HG02973 (cell line): ENCODE measurements at regions not wholly inside any gene's neighbourhood (a gene's known extent, or its start where the extent isn't known, plus 50 kb on each side); places are given as distances from the start of the nearest gene placed in this dataset.
"Not testable (repeated sequence)": the region's sequence is repeated elsewhere in the genome, so short reads cannot be mapped to it uniquely, and the experiment has no call there.

Experiments used
- ATAC-seq: cut with Tn5 transposase; IDR thresholded peaks from one replicate; pipeline ENCODE4 v1.9.1; 2021; ENCODE audit warnings: moderate library complexity; ENCODE audit not compliant: unreplicated experiment

- peak; percentile 89 for ATAC-seq
These were observed 126.8 kb downstream of the ALDH8A1 start for GRCh38 chr6:134822920-134823709.

GRCh38 chr6:134821928-134822864 lies 127.7 kb downstream of the ALDH8A1 start:
- ATAC-seq, result no peak

- ATAC-seq, result no peak
These were observed 128.5 kb downstream of the ALDH8A1 start for GRCh38 chr6:134821397-134821796.

GRCh38 chr6:134819863-134820800 lies 129.8 kb downstream of the ALDH8A1 start:
- no peak for ATAC-seq

- ATAC-seq, result no peak
These were observed 130.7 kb downstream of the ALDH8A1 start for GRCh38 chr6:134819236-134819635.

GRCh38 chr6:134817448-134817847 lies 132.5 kb downstream of the ALDH8A1 start:
- ATAC-seq, result no peak

GRCh38 chr6:134816780-134817179 lies 133.1 kb downstream of the ALDH8A1 start:
- ATAC-seq, result no peak

- ATAC-seq, result no peak
These were observed 133.6 kb downstream of the ALDH8A1 start for GRCh38 chr6:134816300-134816699.

GRCh38 chr6:134814076-134814695 lies 135.7 kb downstream of the ALDH8A1 start:
- no peak for ATAC-seq

- ATAC-seq, result no peak
These were observed 136.8 kb downstream of the ALDH8A1 start for GRCh38 chr6:134813146-134813545.

GRCh38 chr6:134810402-134810801 lies 139.5 kb downstream of the ALDH8A1 start:
- no peak for ATAC-seq

- ATAC-seq, result no peak
These were observed 140.8 kb downstream of the ALDH8A1 start for GRCh38 chr6:134809130-134809529.

- ATAC-seq, result no peak
These were observed 143.6 kb downstream of the ALDH8A1 start for GRCh38 chr6:134806180-134806798.

- ATAC-seq, result no peak
These were observed 144.7 kb downstream of the ALDH8A1 start for GRCh38 chr6:134805168-134805567.

- ATAC-seq, result not testable (repeated sequence)
These were observed 145.6 kb downstream of the ALDH8A1 start for GRCh38 chr6:134804311-134804710.

GRCh38 chr6:134802426-134803058 lies 147.4 kb downstream of the ALDH8A1 start:
- ATAC-seq, result no peak

- no peak for ATAC-seq
These were observed 152.3 kb downstream of the ALDH8A1 start for GRCh38 chr6:134797400-134798113.

- ATAC-seq, result no peak
These were observed 154.2 kb downstream of the ALDH8A1 start for GRCh38 chr6:134795691-134796090.

- ATAC-seq, result no peak
These were observed 154.9 kb downstream of the ALDH8A1 start for GRCh38 chr6:134795001-134795400.
